Osteoblast (primary cell): ENCODE measurements at regions not wholly inside any gene's neighbourhood (a gene's known extent, or its start where the extent isn't known, plus 50 kb on each side); places are given as distances from the start of the nearest gene placed in this dataset.

Experiments used
- DNase-seq: peaks from one replicate; pipeline ENCODE4 v3.0.0; 2011; ENCODE audit warnings: low spot score, mixed read lengths; ENCODE audit not compliant: insufficient read length; ENCODE audit errors: missing footprints
- H2AFZ ChIP-seq: 2 replicates; pipeline ENCODE4 v1.6.0; 2011; ENCODE audit warnings: mild to moderate bottlenecking, low read length
- H3K27ac ChIP-seq: 2 replicates; pipeline ENCODE4 v1.5.1; 2011; ENCODE audit warnings: mild to moderate bottlenecking, low read depth, low read length, moderate library complexity
- H3K27me3 ChIP-seq: 2 replicates; pipeline ENCODE4 v1.6.0; 2012; ENCODE audit warnings: mild to moderate bottlenecking, control low read depth, inconsistent platforms, low read length, moderate library complexity; ENCODE audit not compliant: insufficient read depth
- H3K36me3 ChIP-seq: 2 replicates; pipeline ENCODE4 v1.5.1; 2011; ENCODE audit warnings: mild to moderate bottlenecking, low read length, control low read depth, moderate library complexity; ENCODE audit not compliant: insufficient read depth
- H3K4me1 ChIP-seq: 2 replicates; pipeline ENCODE4 v1.5.1; 2011; ENCODE audit warnings: mild to moderate bottlenecking, low read length, control low read depth, moderate library complexity; ENCODE audit not compliant: insufficient read depth
- H3K4me2 ChIP-seq: 2 replicates; pipeline ENCODE4 v1.6.0; 2011; ENCODE audit warnings: mild to moderate bottlenecking, low read length; ENCODE audit not compliant: insufficient read depth
- H3K4me3 ChIP-seq: fragments of 200-600 bp; sonication (generic); 3 replicates; pipeline ENCODE4 v1.5.1; 2012; ENCODE audit warnings: mild to moderate bottlenecking, low read length, inconsistent platforms; ENCODE audit not compliant: insufficient read depth
- H3K79me2 ChIP-seq: 2 replicates; pipeline ENCODE4 v1.6.0; 2012; ENCODE audit warnings: mild to moderate bottlenecking, low read length, control low read depth, inconsistent platforms; ENCODE audit not compliant: insufficient read depth
- H3K9me3 ChIP-seq: 2 replicates; pipeline ENCODE4 v1.5.1; 2011; ENCODE audit warnings: low read depth, low read length, control low read depth
- H4K20me1 ChIP-seq: 2 replicates; pipeline ENCODE4 v1.6.0; 2012; ENCODE audit warnings: mild to moderate bottlenecking, low read length, control low read depth; ENCODE audit not compliant: insufficient read depth
- TF ChIP-seq, protein P1 (sequence below): IDR thresholded peaks from 2 replicates; pipeline ENCODE4 v1.5.1; 2011; ENCODE audit warnings: mild to moderate bottlenecking, low read depth, low read length, moderate library complexity; ENCODE audit errors: extremely low read depth

- H4K20me1 ChIP-seq = no peaks in the 10 kb centered on the region
- no peak overlapping the region for H3K27ac ChIP-seq
- H3K4me2 ChIP-seq = no peak overlapping the region
- H3K4me3 ChIP-seq = no peak overlapping the region
- no peak overlapping the region for H2AFZ ChIP-seq
- TF ChIP-seq, protein P1, sequence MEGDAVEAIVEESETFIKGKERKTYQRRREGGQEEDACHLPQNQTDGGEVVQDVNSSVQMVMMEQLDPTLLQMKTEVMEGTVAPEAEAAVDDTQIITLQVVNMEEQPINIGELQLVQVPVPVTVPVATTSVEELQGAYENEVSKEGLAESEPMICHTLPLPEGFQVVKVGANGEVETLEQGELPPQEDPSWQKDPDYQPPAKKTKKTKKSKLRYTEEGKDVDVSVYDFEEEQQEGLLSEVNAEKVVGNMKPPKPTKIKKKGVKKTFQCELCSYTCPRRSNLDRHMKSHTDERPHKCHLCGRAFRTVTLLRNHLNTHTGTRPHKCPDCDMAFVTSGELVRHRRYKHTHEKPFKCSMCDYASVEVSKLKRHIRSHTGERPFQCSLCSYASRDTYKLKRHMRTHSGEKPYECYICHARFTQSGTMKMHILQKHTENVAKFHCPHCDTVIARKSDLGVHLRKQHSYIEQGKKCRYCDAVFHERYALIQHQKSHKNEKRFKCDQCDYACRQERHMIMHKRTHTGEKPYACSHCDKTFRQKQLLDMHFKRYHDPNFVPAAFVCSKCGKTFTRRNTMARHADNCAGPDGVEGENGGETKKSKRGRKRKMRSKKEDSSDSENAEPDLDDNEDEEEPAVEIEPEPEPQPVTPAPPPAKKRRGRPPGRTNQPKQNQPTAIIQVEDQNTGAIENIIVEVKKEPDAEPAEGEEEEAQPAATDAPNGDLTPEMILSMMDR = no peak
- no peaks in the 10 kb centered on the region for H3K79me2 ChIP-seq
- H3K27me3 ChIP-seq = no peaks in the 10 kb centered on the region
- no peaks in the 10 kb centered on the region for H3K4me1 ChIP-seq
- no peak for DNase-seq
- no peaks in the 10 kb centered on the region for H3K36me3 ChIP-seq
- no peaks in the 10 kb centered on the region for H3K9me3 ChIP-seq
These were observed 315.0 kb upstream of the POU3F1 start for GRCh38 chr1:38361566-38361965.

GRCh38 chr1:38360807-38361206, 314.2 kb upstream of the POU3F1 start:
- Histone ChIP-seq H3K27me3 (no peaks in the 10 kb centered on the region), H3K4me3 (no peak overlapping the region), H3K27ac (no peak overlapping the region), H2AFZ (no peak overlapping the region), H3K79me2 (no peaks in the 10 kb centered on the region), H3K9me3 (no peaks in the 10 kb centered on the region), H3K36me3 (no peaks in the 10 kb centered on the region), H3K4me1 (no peaks in the 10 kb centered on the region), H4K20me1 (no peaks in the 10 kb centered on the region), H3K4me2 (no peak overlapping the region)
- TF ChIP-seq, protein P1 = no peak
- DNase-seq = no peak

GRCh38 chr1:38353956-38354355, 307.4 kb upstream of the POU3F1 start:
- Histone ChIP-seq H3K79me2 (no peaks in the 10 kb centered on the region), H3K4me2 (no peak overlapping the region), H2AFZ (no peak overlapping the region), H3K36me3 (no peaks in the 10 kb centered on the region), H3K27ac (no peak overlapping the region), H3K9me3 (no peaks in the 10 kb centered on the region), H3K4me3 (no peak overlapping the region), H4K20me1 (no peaks in the 10 kb centered on the region), H3K27me3 (no peaks in the 10 kb centered on the region), H3K4me1 (no peaks in the 10 kb centered on the region)
- TF ChIP-seq, protein P1 = no peak
- DNase-seq = no peak

DNA sequence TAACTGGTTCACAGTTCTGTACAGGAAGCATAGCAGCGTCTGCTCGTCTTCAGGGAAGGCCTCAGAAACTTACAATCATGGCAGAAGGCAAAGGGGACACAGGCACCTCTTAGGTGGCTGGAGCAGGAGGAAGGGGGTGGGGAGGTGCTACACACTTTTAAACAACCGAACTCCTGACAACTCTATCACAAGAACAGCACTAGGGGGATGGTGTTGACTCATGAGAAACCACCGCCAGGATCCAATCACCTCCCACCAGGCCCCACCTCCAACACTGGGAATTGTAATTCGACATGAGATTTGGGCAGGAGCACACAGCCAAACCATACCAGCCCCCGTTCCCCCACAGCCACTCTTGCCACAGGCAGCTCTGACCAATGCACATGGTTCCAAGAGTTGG, 306.3 kb upstream of the POU3F1 start:
- TF ChIP-seq, protein P1 = no peak
- Histone ChIP-seq H3K79me2 (no peaks in the 10 kb centered on the region), H3K27me3 (no peaks in the 10 kb centered on the region), H3K36me3 (no peaks in the 10 kb centered on the region), H3K27ac (no peak overlapping the region), H4K20me1 (no peaks in the 10 kb centered on the region), H3K4me2 (no peak overlapping the region), H3K9me3 (no peaks in the 10 kb centered on the region), H3K4me3 (no peak overlapping the region), H3K4me1 (no peaks in the 10 kb centered on the region), H2AFZ (no peak overlapping the region)
- no peak for DNase-seq
